ENCODE measurements at regions not wholly inside any gene's neighbourhood (a gene's known extent, or its start where the extent isn't known, plus 50 kb on each side); places are given as distances from the start of the nearest gene placed in this dataset.

- no peaks in the 10 kb centered on the region for H3K9me3 Mint-ChIP-seq
- H3K27ac Mint-ChIP-seq = peak overlapping the region; percentile 41 to 62 (median 59)
- peaks cover 7% of the 10 kb centered on the region for H3K4me1 Mint-ChIP-seq
These were observed 370.4 kb upstream of the CDIN1 start for GRCh38 chr15:36208868-36209582.

GRCh38 chr15:36210426-36210825 lies 369.0 kb upstream of the CDIN1 start:
- H3K27ac Mint-ChIP-seq = no peak overlapping the region
- no peak for TF ChIP-seq CTCF (IDR thresholded peaks at IDR 0.05; ENCODE audit: unreplicated experiment in 3 of 3)

More at GRCh38 chr15:36208868-36209582, 370.4 kb upstream of the CDIN1 start:
- H3K4me3 Mint-ChIP-seq = no peak overlapping the region
- TF ChIP-seq CTCF (IDR thresholded peaks at IDR 0.05; ENCODE audit: unreplicated experiment in 3 of 3) = peak; percentile 19 to 34 (median 24)
- H3K27me3 Mint-ChIP-seq (ENCODE audit: low read depth) = no peaks in the 10 kb centered on the region
- no peaks in the 10 kb centered on the region for H3K36me3 Mint-ChIP-seq (ENCODE audit: low read depth)

GRCh38 chr15:36218322-36218721 lies 361.1 kb upstream of the CDIN1 start:
- H3K4me1 Mint-ChIP-seq = peaks cover 12% of the 10 kb centered on the region
- no peak overlapping the region for H3K4me3 Mint-ChIP-seq
- H3K9me3 Mint-ChIP-seq = peaks cover 16% of the 10 kb centered on the region
- no peak for TF ChIP-seq CTCF (IDR thresholded peaks at IDR 0.05; ENCODE audit: unreplicated experiment in 3 of 3)
- H3K27me3 Mint-ChIP-seq (ENCODE audit: low read depth) = no peaks in the 10 kb centered on the region
- H3K27ac Mint-ChIP-seq = peak overlapping the region in 1 of 3 experiments; percentile 2
- H3K36me3 Mint-ChIP-seq (ENCODE audit: low read depth) = no peaks in the 10 kb centered on the region

More at GRCh38 chr15:36210426-36210825, 369.0 kb upstream of the CDIN1 start:
- Mint-ChIP-seq H3K9me3 (no peaks in the 10 kb centered on the region), H3K4me3 (no peak overlapping the region), H3K36me3 (ENCODE audit: low read depth) (no peaks in the 10 kb centered on the region), H3K4me1 (peaks cover 7% of the 10 kb centered on the region), H3K27me3 (ENCODE audit: low read depth) (no peaks in the 10 kb centered on the region)

- Mint-ChIP-seq H3K27ac (no peak overlapping the region), H3K4me3 (no peak overlapping the region), H3K36me3 (ENCODE audit: low read depth) (no peaks in the 10 kb centered on the region), H3K27me3 (ENCODE audit: low read depth) (no peaks in the 10 kb centered on the region), H3K9me3 (peaks cover 16% of the 10 kb centered on the region), H3K4me1 (peaks cover 12% of the 10 kb centered on the region)
- TF ChIP-seq CTCF (IDR thresholded peaks at IDR 0.05; ENCODE audit: unreplicated experiment in 3 of 3) = no peak
These were observed 360.4 kb upstream of the CDIN1 start for GRCh38 chr15:36218991-36219390.

- H3K9me3 Mint-ChIP-seq = peaks cover 16% of the 10 kb centered on the region
- H3K4me1 Mint-ChIP-seq = peaks cover 12% of the 10 kb centered on the region
- no peaks in the 10 kb centered on the region for H3K27me3 Mint-ChIP-seq (ENCODE audit: low read depth)
- H3K27ac Mint-ChIP-seq = no peak overlapping the region
- no peak for TF ChIP-seq CTCF (IDR thresholded peaks at IDR 0.05; ENCODE audit: unreplicated experiment in 3 of 3)
- no peaks in the 10 kb centered on the region for H3K36me3 Mint-ChIP-seq (ENCODE audit: low read depth)
- H3K4me3 Mint-ChIP-seq = no peak overlapping the region
These were observed 357.4 kb upstream of the CDIN1 start for GRCh38 chr15:36221992-36222391.

GRCh38 chr15:36230776-36231175 lies 348.6 kb upstream of the CDIN1 start:
- no peak for TF ChIP-seq CTCF (IDR thresholded peaks at IDR 0.05; ENCODE audit: unreplicated experiment in 3 of 3)
- no peaks in the 10 kb centered on the region for H3K27me3 Mint-ChIP-seq (ENCODE audit: low read depth)
- no peaks in the 10 kb centered on the region for H3K4me1 Mint-ChIP-seq
- no peaks in the 10 kb centered on the region for H3K36me3 Mint-ChIP-seq (ENCODE audit: low read depth)
- peaks cover 3% of the 10 kb centered on the region for H3K9me3 Mint-ChIP-seq
- H3K27ac Mint-ChIP-seq = no peak overlapping the region
- no peak overlapping the region for H3K4me3 Mint-ChIP-seq

Measured in nephron (organoid).